CD8-positive, alpha-beta memory T cell (primary cell): ENCODE measurements at regions not wholly inside any gene's neighbourhood (a gene's known extent, or its start where the extent isn't known, plus 50 kb on each side); places are given as distances from the start of the nearest gene placed in this dataset.
"Not testable (repeated sequence)": the region's sequence is repeated elsewhere in the genome, so short reads cannot be mapped to it uniquely, and the experiment has no call there.

ENCODE experiments used
- CTCF ChIA-PET: fragments of 350-600 bp; sonication (Branson Sonifier 250); formaldehyde crosslinking; loops from one replicate; lab custom pipeline; 2021; ENCODE audit warnings: antibody characterized with exemption; lab: Charles Lee
- POLR2A ChIA-PET: fragments of 350-600 bp; sonication (Branson Sonifier 250); formaldehyde crosslinking; loops from one replicate; lab custom pipeline; 2021; ENCODE audit warnings: antibody characterized with exemption; lab: Charles Lee
- DNase-seq, 5 donors: peaks; one replicate each; pipeline versions ENCODE4 v3.0.0 to v3.0.0-alpha.2; 2020 to 2022; ENCODE audit warnings: mixed read lengths in 1 of 5
- H3K27ac ChIP-seq: one replicate; pipeline ENCODE4 v1.7.0; 2013; ENCODE audit warnings: low read depth, mild to moderate bottlenecking, low read length, moderate library complexity
- H3K27me3 ChIP-seq: 2 replicates; pipeline ENCODE4 v1.7.0; 2013; ENCODE audit warnings: low read length, mild to moderate bottlenecking; ENCODE audit not compliant: insufficient read depth, poor library complexity, severe bottlenecking
- H3K36me3 ChIP-seq: 2 replicates; pipeline ENCODE4 v1.7.0; 2013; ENCODE audit warnings: mild to moderate bottlenecking, low read length, moderate library complexity; ENCODE audit not compliant: insufficient read depth
- H3K4me1 ChIP-seq: 2 replicates; pipeline ENCODE4 v1.7.0; 2013; ENCODE audit warnings: mild to moderate bottlenecking, low read length, moderate library complexity; ENCODE audit not compliant: insufficient read depth
- H3K4me3 ChIP-seq: 2 replicates; pipeline ENCODE4 v1.7.0; 2013; ENCODE audit warnings: mild to moderate bottlenecking, low read length
- H3K9me3 ChIP-seq: 2 replicates; pipeline ENCODE4 v1.7.0; 2013; ENCODE audit warnings: mild to moderate bottlenecking, low read length
- H3K27ac Mint-ChIP-seq, 8 donors: one replicate each; pipeline ENCODE4 v1.8.0; 2020 to 2021; ENCODE audit warnings: mixed read lengths in 8 of 8, mild to moderate bottlenecking in 6 of 8, inconsistent platforms in 3 of 8, moderate library complexity in 3 of 8
- H3K27me3 Mint-ChIP-seq, 2 donors: one replicate each; pipeline ENCODE4 v1.8.0; 2020 to 2021; ENCODE audit warnings: mixed read lengths in 2 of 2, mild to moderate bottlenecking in 1 of 2, moderate library complexity in 1 of 2
- H3K36me3 Mint-ChIP-seq, 3 donors: one replicate each; pipeline ENCODE4 v1.8.0; 2020 to 2021; ENCODE audit warnings: mixed read lengths in 3 of 3, inconsistent platforms in 1 of 3, mild to moderate bottlenecking in 1 of 3
- H3K4me1 Mint-ChIP-seq, 3 donors: one replicate each; pipeline ENCODE4 v1.8.0; 2020 to 2021; ENCODE audit warnings: mixed read lengths in 3 of 3, inconsistent platforms in 1 of 3, mild to moderate bottlenecking in 1 of 3
- H3K4me3 Mint-ChIP-seq, 7 donors: one replicate each; pipeline ENCODE4 v1.8.0; 2020 to 2021; ENCODE audit warnings: mixed read lengths in 7 of 7, mild to moderate bottlenecking in 6 of 7, moderate library complexity in 4 of 7, inconsistent platforms in 2 of 7
- H3K9me3 Mint-ChIP-seq, 5 donors: one replicate each; pipeline ENCODE4 v1.8.0; 2020 to 2022; ENCODE audit warnings: mixed read lengths in 5 of 5, mild to moderate bottlenecking in 3 of 5, moderate library complexity in 2 of 5, inconsistent platforms in 1 of 5

DNA sequence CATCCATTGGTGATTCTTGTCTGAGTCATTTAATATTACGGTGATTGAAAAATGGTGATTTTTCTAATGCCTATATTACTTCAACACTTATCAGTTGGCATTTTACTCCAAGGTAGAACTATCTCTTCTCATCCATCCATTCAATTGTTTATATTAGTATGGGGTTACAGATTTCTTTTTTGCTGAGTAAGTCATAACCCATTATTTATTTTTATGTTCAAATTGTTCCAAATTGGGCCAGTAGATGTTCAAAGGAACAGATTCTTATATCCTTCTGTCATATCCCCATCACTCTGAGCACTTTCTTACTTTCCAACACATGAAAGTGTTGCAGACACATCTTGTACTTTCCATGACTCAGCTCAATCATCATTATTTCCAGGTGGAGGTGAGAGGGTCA is 466.8 kb upstream of the CAMK1G start:
- Mint-ChIP-seq H3K4me3 (no peak overlapping the region), H3K36me3 (no peaks in the 10 kb centered on the region), H3K27ac (peak overlapping the region in 2 of 8 donors; percentile 37 to 68), H3K4me1 (no peaks in the 10 kb centered on the region), H3K9me3 (no peaks in the 10 kb centered on the region), H3K27me3 (no peaks in the 10 kb centered on the region)
- DNase-seq: no peak
- H3K36me3 ChIP-seq: no peaks in the 10 kb centered on the region
- H3K9me3 ChIP-seq: no peaks in the 10 kb centered on the region
- H3K27me3 ChIP-seq: no peaks in the 10 kb centered on the region
- no peak overlapping the region for H3K4me3 ChIP-seq
- no peaks in the 10 kb centered on the region for H3K4me1 ChIP-seq
- H3K27ac ChIP-seq: no peak overlapping the region
- ChIA-PET CTCF (no interaction called here), POLR2A (no interaction called here)

GRCh38 chr1:209123601-209124000 is 459.9 kb upstream of the CAMK1G start:
- CTCF ChIA-PET: no interaction called here
- no peak for DNase-seq
- no peak overlapping the region for H3K27ac Mint-ChIP-seq
- POLR2A ChIA-PET: no interaction called here
- Histone ChIP-seq H3K27me3 (no peaks in the 10 kb centered on the region), H3K9me3 (no peaks in the 10 kb centered on the region), H3K36me3 (no peaks in the 10 kb centered on the region), H3K27ac (no peak overlapping the region), H3K4me1 (no peaks in the 10 kb centered on the region), H3K4me3 (no peak overlapping the region)
- no peaks in the 10 kb centered on the region for H3K36me3 Mint-ChIP-seq
- peaks cover 0 to 4% (median 2%) of the 10 kb centered on the region in 5 donors for H3K9me3 Mint-ChIP-seq
- H3K4me3 Mint-ChIP-seq: no peak overlapping the region
- H3K27me3 Mint-ChIP-seq: peaks cover 3% of the 10 kb centered on the region in 2 donors
- H3K4me1 Mint-ChIP-seq: no peaks in the 10 kb centered on the region

DNA sequence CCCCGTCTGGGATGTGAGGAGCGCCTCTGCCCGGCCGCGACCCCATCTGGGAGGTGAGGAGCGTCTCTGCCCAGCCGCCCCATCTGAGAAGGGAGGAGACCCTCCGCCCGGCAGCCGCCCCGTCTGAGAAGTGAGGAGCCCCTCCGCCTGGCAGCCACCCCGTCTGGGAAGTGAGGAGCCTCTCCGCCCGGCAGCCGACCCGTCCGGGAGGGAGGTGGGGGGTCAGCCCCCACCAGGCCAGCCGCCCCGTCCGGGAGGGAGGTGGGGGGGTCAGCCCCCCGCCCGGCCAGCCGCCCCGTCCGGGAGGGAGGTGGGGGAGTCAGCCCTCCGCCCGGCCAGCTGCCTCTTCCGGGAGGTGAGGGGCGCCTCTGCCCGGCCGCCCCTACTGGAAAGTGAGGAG is 454.4 kb upstream of the CAMK1G start:
- H3K4me1 Mint-ChIP-seq, H3K4me1 ChIP-seq, H3K27ac Mint-ChIP-seq, H3K9me3 ChIP-seq, H3K27me3 ChIP-seq, POLR2A ChIA-PET, CTCF ChIA-PET, H3K27ac ChIP-seq, H3K9me3 Mint-ChIP-seq, H3K36me3 ChIP-seq, H3K27me3 Mint-ChIP-seq, DNase-seq, H3K4me3 Mint-ChIP-seq, H3K4me3 ChIP-seq, H3K36me3 Mint-ChIP-seq: not testable (repeated sequence)

- Mint-ChIP-seq H3K9me3 (peaks cover 3 to 11% (median 9%) of the 10 kb centered on the region in 5 donors), H3K4me1 (no peaks in the 10 kb centered on the region), H3K27me3 (no peaks in the 10 kb centered on the region), H3K36me3 (no peaks in the 10 kb centered on the region), H3K27ac (no peak overlapping the region), H3K4me3 (no peak overlapping the region)
- Histone ChIP-seq H3K27ac (no peak overlapping the region), H3K36me3 (no peaks in the 10 kb centered on the region), H3K27me3 (no peaks in the 10 kb centered on the region), H3K4me1 (no peaks in the 10 kb centered on the region), H3K4me3 (no peak overlapping the region), H3K9me3 (no peaks in the 10 kb centered on the region)
- POLR2A ChIA-PET: no interaction called here
- no peak for DNase-seq
- CTCF ChIA-PET: no interaction called here
Observed at GRCh38 chr1:209130886-209131285, 452.6 kb upstream of the CAMK1G start.

- H3K36me3 ChIP-seq: no peaks in the 10 kb centered on the region
- no peak overlapping the region for H3K4me3 Mint-ChIP-seq
- no peaks in the 10 kb centered on the region for H3K9me3 ChIP-seq
- H3K27ac Mint-ChIP-seq: no peak overlapping the region
- no peak for DNase-seq
- H3K9me3 Mint-ChIP-seq: peaks cover 3 to 9% (median 5%) of the 10 kb centered on the region in 5 donors
- ChIA-PET POLR2A (no interaction called here), CTCF (no interaction called here)
- H3K27ac ChIP-seq: no peak overlapping the region
- H3K4me1 ChIP-seq: no peaks in the 10 kb centered on the region
- no peak overlapping the region for H3K4me3 ChIP-seq
- no peaks in the 10 kb centered on the region for H3K27me3 Mint-ChIP-seq
- H3K4me1 Mint-ChIP-seq: no peaks in the 10 kb centered on the region
- no peaks in the 10 kb centered on the region for H3K36me3 Mint-ChIP-seq
- no peaks in the 10 kb centered on the region for H3K27me3 ChIP-seq
Observed at GRCh38 chr1:209132736-209133467, 450.6 kb upstream of the CAMK1G start.

GRCh38 chr1:209134001-209134400 is 449.5 kb upstream of the CAMK1G start:
- Mint-ChIP-seq H3K27ac (no peak overlapping the region), H3K27me3 (no peaks in the 10 kb centered on the region), H3K4me3 (no peak overlapping the region), H3K4me1 (no peaks in the 10 kb centered on the region), H3K36me3 (no peaks in the 10 kb centered on the region), H3K9me3 (peaks cover 3 to 9% (median 5%) of the 10 kb centered on the region in 5 donors)
- no peaks in the 10 kb centered on the region for H3K4me1 ChIP-seq
- ChIA-PET POLR2A (no interaction called here), CTCF (no interaction called here)
- no peak overlapping the region for H3K27ac ChIP-seq
- H3K4me3 ChIP-seq: no peak overlapping the region
- no peaks in the 10 kb centered on the region for H3K27me3 ChIP-seq
- H3K9me3 ChIP-seq: no peaks in the 10 kb centered on the region
- H3K36me3 ChIP-seq: no peaks in the 10 kb centered on the region
- DNase-seq: no peak

GRCh38 chr1:209143916-209144315 is 439.6 kb upstream of the CAMK1G start:
- no peaks in the 10 kb centered on the region for H3K4me1 ChIP-seq
- POLR2A ChIA-PET: no interaction called here
- H3K36me3 Mint-ChIP-seq: no peaks in the 10 kb centered on the region
- no peaks in the 10 kb centered on the region for H3K4me1 Mint-ChIP-seq
- peaks cover 0 to 3% (median 2%) of the 10 kb centered on the region in 5 donors for H3K9me3 Mint-ChIP-seq
- no peak overlapping the region for H3K4me3 ChIP-seq
- H3K27ac Mint-ChIP-seq: no peak overlapping the region
- DNase-seq: no peak
- no peaks in the 10 kb centered on the region for H3K27me3 ChIP-seq
- H3K27me3 Mint-ChIP-seq: no peaks in the 10 kb centered on the region
- H3K4me3 Mint-ChIP-seq: no peak overlapping the region
- no peaks in the 10 kb centered on the region for H3K9me3 ChIP-seq
- H3K27ac ChIP-seq: no peak overlapping the region
- CTCF ChIA-PET: no interaction called here
- no peaks in the 10 kb centered on the region for H3K36me3 ChIP-seq

DNA sequence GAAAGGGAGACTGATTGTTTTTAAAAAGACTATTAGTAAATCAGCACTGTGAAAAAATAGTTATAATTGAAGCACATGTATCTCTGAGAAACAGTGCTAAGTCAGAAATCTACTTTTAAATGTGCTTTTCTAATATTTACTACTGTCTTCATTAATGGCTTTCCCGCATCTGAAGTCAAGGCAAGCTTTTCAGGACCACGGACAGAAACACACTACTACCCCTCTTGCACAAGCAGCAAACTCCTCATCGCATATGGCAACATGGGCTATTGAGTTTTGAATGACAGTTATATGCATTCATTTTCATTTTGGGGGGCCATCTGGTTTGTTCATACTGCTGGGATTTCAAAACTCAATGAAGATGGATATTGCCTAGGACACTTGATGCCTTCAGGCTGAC is 433.4 kb upstream of the CAMK1G start:
- no peak for DNase-seq
- ChIA-PET CTCF (no interaction called here), POLR2A (no interaction called here)
- Mint-ChIP-seq H3K4me1 (no peaks in the 10 kb centered on the region), H3K36me3 (no peaks in the 10 kb centered on the region), H3K4me3 (no peak overlapping the region), H3K27me3 (no peaks in the 10 kb centered on the region), H3K9me3 (peaks cover 0 to 10% (median 0%) of the 10 kb centered on the region in 5 donors), H3K27ac (no peak overlapping the region)
- H3K27ac ChIP-seq: no peak overlapping the region
- no peaks in the 10 kb centered on the region for H3K9me3 ChIP-seq
- no peaks in the 10 kb centered on the region for H3K36me3 ChIP-seq
- H3K4me3 ChIP-seq: no peak overlapping the region
- H3K27me3 ChIP-seq: no peaks in the 10 kb centered on the region
- H3K4me1 ChIP-seq: no peaks in the 10 kb centered on the region
